Stomach (tissue), 8 donors: ENCODE measurements at regions not wholly inside any gene's neighbourhood (a gene's known extent, or its start where the extent isn't known, plus 50 kb on each side); places are given as distances from the start of the nearest gene placed in this dataset.

Experiments used
- DNase-seq, 2 donors: peaks; one replicate each; pipeline versions ENCODE4 v3.0.0 to v3.0.0-alpha.2; 2013 to 2019
- H3K27ac ChIP-seq, 5 donors: fragments of 200-600 bp in 4 of 5; sonication (generic) in 4 of 5; one replicate each; pipeline ENCODE4 v1.5.1; 2013 to 2019; ENCODE audit warnings: mild to moderate bottlenecking in 1 of 5, moderate library complexity in 1 of 5
- H3K27me3 ChIP-seq, 3 donors: fragments of 200-600 bp; sonication (generic); one replicate each; pipeline ENCODE4 v1.5.1; 2017 to 2019; ENCODE audit warnings: mixed run types in 1 of 3
- H3K36me3 ChIP-seq, 4 donors: fragments of 200-600 bp; sonication (generic); 1 replicate in 3 of 4; 2 replicates in 1 of 4; pipeline ENCODE4 v1.5.1; 2016 to 2019
- H3K4me1 ChIP-seq, 4 donors: fragments of 200-600 bp; sonication (generic); one replicate each; pipeline ENCODE4 v1.5.1; 2016 to 2019
- H3K4me3 ChIP-seq, 4 donors: fragments of 200-600 bp; sonication (generic) in 3 of 4; one replicate each; pipeline ENCODE4 v1.5.1; 2016 to 2019; ENCODE audit warnings: mild to moderate bottlenecking in 1 of 4
- H3K9me3 ChIP-seq, 4 donors: fragments of 200-600 bp; sonication (generic); one replicate each; pipeline ENCODE4 v1.5.1; 2016 to 2019
- EP300 ChIP-seq: sonication (generic); formaldehyde crosslinking; IDR thresholded peaks from one replicate; pipeline ENCODE4 v1.6.1; 2017; ENCODE audit warnings: antibody characterized with exemption
- POLR2A ChIP-seq, 4 donors: fragments of 450-650 bp; IDR thresholded peaks; one replicate each; pipeline ENCODE4 v1.6.1; 2016; ENCODE audit warnings: antibody characterized with exemption in 4 of 4, control low read depth in 2 of 4, mild to moderate bottlenecking in 1 of 4, moderate library complexity in 1 of 4
- POLR2AphosphoS5 ChIP-seq, 3 donors: sonication (generic); formaldehyde crosslinking; IDR thresholded peaks; one replicate each; pipeline ENCODE4 v1.6.1; 2016; ENCODE audit warnings: antibody characterized with exemption in 3 of 3
- WGBS, 5 donors: extraction: QIAGEN DNeasy Blood & Tissue Kit in 3 of 5; methylation state at CpG; one replicate each; pipeline versions ENCODE4 v1.1.5 to v1.1.7; 2013 to 2018; 5-methylcytosine and 5-hydroxymethylcytosine counted together
- intact Hi-C: fragments of 100-400 bp; cut with DNase I; formaldehyde crosslinking; loops from one replicate; pipeline ENCODE4 v1.15.1; 2023; ENCODE audit warnings: low total_unique reads
- TF ChIP-seq, protein P1 (sequence below), 7 experiments: fragments of 450-650 bp in 4 of 7; fragments of 200-600 bp in 3 of 7; sonication (generic) in 3 of 7; IDR thresholded peaks; one replicate each; pipeline ENCODE4 v1.5.1; 2016 to 2019; ENCODE audit warnings: antibody characterized with exemption in 7 of 7, control low read depth in 2 of 7, mild to moderate bottlenecking in 1 of 7
- donor health status: healthy with polysubstance abuse.
- donor health status: Bipolar disorder and iron deficiency.
- donor health status: healthy.

DNA sequence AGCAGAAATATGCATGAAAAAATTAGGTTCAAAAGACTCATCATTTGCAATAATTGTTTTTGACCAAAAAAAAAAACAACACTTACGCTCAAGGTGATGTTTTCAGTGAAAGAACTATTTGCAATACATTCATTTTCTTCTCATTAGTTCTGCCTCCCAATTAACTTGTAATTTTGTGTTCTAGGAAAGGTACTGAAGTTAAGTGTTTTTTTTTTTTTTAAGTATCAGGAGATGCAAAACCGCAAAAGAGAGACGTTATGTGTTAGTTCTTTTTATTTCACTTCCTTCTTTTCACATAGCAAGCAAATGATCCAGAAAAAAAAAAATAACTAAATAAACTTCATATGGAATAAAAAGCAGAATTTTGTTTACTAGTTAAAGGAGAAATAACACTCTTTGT lies 735.2 kb upstream of the GCFC2 start:
- no peak overlapping the region for H3K27ac ChIP-seq
- 77 to 93% (median 86%) methylated on average over 3 of the region's 3 CpGs for WGBS, 5 donors
- H3K27me3 ChIP-seq, result no peaks in the 10 kb centered on the region
- H3K9me3 ChIP-seq, result peaks cover 0 to 7% (median 0%) of the 10 kb centered on the region in 4 donors
- intact Hi-C loops, result no loop called here
- no peak for DNase-seq
- H3K4me3 ChIP-seq, result no peak overlapping the region
- H3K4me1 ChIP-seq, result no peaks in the 10 kb centered on the region
- H3K36me3 ChIP-seq, result no peaks in the 10 kb centered on the region
- no peak for TF ChIP-seq EP300
- TF ChIP-seq POLR2AphosphoS5 (IDR thresholded peaks at IDR 0.05), result no peak
- no peak for TF ChIP-seq POLR2A (IDR thresholded peaks at IDR 0.05)

DNA sequence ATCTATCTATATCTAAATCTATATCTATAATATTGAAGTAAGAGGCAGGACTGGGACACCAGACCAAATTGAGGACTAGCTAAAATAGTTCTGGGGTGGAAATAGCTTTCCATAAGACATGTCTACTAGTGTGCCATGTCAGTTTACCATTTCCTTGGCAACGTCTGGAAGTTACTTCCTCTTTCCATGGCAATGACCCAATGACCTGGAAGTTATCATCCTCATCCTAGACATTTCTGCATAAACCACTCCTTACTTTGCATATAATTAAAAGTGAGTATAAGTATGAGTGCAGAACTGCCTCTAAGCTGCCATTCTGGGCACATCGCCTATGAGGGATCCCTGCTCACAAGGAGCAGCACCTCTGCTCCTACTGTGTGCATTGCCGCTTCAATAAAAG lies 734.0 kb upstream of the GCFC2 start:
- DNase-seq, result no peak
- 76 to 92% (median 89%) methylated on average over 3 of the region's 3 CpGs for WGBS, 5 donors
- intact Hi-C loops, result no loop called here
- H3K4me1 ChIP-seq, result no peaks in the 10 kb centered on the region
- H3K4me3 ChIP-seq, result no peak overlapping the region
- no peak for TF ChIP-seq POLR2A (IDR thresholded peaks at IDR 0.05)
- no peak for TF ChIP-seq POLR2AphosphoS5 (IDR thresholded peaks at IDR 0.05)
- TF ChIP-seq EP300, result no peak
- TF ChIP-seq, protein P1, sequence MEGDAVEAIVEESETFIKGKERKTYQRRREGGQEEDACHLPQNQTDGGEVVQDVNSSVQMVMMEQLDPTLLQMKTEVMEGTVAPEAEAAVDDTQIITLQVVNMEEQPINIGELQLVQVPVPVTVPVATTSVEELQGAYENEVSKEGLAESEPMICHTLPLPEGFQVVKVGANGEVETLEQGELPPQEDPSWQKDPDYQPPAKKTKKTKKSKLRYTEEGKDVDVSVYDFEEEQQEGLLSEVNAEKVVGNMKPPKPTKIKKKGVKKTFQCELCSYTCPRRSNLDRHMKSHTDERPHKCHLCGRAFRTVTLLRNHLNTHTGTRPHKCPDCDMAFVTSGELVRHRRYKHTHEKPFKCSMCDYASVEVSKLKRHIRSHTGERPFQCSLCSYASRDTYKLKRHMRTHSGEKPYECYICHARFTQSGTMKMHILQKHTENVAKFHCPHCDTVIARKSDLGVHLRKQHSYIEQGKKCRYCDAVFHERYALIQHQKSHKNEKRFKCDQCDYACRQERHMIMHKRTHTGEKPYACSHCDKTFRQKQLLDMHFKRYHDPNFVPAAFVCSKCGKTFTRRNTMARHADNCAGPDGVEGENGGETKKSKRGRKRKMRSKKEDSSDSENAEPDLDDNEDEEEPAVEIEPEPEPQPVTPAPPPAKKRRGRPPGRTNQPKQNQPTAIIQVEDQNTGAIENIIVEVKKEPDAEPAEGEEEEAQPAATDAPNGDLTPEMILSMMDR (IDR thresholded peaks at IDR 0.05), result no peak
- no peak overlapping the region for H3K27ac ChIP-seq
- H3K36me3 ChIP-seq, result no peaks in the 10 kb centered on the region
- H3K27me3 ChIP-seq, result no peaks in the 10 kb centered on the region
- H3K9me3 ChIP-seq, result peaks cover 0 to 7% (median 0%) of the 10 kb centered on the region in 4 donors

DNA sequence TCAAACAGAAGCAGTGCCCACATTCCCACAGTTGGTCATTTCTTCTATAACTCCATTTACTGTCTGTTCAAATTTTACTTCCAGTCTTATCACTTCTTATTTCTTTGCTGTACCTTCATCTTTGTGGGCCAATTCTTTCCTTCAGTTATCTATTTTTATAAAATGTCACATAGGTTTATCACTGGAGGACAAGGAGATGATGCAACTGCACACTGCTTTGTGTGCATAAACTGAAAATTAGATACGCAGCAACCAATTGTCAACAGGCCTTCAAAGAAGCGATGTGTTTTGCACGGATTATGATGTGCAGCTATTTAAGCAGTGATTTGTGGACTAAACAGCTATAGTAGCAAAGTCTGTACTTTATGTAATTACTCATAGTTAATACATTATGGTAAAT lies 726.8 kb upstream of the GCFC2 start:
- no peak for DNase-seq
- Histone ChIP-seq H3K9me3 (no peaks in the 10 kb centered on the region), H3K27me3 (no peaks in the 10 kb centered on the region), H3K4me3 (no peak overlapping the region), H3K27ac (no peak overlapping the region), H3K36me3 (no peaks in the 10 kb centered on the region), H3K4me1 (no peaks in the 10 kb centered on the region)
- TF ChIP-seq, protein P1 (IDR thresholded peaks at IDR 0.05), result no peak
- TF ChIP-seq POLR2AphosphoS5 (IDR thresholded peaks at IDR 0.05) (no peak), POLR2A (IDR thresholded peaks at IDR 0.05) (no peak), EP300 (no peak)
- intact Hi-C loops, result no loop called here
- 88 to 96% (median 91%) methylated on average over 3 of the region's 3 CpGs for WGBS, 5 donors

DNA sequence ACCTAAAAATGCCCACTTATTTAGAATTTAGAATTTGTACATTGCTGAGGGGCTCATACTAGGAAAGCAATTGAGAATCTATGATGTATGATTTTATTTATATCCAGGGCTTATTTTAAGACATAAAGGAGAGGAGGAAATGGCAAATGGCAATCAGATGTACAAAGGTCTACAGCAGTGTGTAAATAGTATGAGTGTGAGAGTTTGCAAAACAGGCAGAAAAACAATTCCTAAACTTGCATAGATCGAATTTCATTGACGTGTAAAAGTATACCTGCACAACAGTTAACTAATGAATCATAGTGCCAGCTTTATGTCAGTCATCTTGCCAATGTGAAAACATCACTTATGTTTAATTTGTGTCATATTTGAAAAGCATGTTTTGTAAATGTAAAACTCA lies 718.7 kb upstream of the GCFC2 start:
- 21 to 33% (median 29%) methylated on average over 2 of the region's 2 CpGs for WGBS, 5 donors
- H3K9me3 ChIP-seq, result no peaks in the 10 kb centered on the region

DNA sequence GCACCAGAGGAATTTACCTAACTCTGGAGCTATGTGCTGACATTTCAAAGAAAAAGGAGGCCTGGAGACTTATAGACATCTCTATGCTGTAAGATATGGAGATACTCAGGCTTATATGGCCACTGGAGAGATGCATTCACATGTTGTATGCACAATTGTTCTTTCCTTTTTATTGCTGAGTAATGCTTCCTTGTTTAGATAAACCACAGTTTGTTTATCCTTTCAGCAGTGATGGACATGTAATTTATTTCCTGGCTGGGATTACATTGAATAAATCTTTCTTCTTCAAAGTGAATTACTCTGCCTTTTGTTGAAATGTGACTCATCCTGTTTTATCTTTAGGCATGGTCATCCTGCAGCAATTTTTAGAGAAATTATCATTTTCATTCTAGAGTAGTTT lies 716.7 kb upstream of the GCFC2 start:
- no peaks in the 10 kb centered on the region for H3K36me3 ChIP-seq
- intact Hi-C loops, result no loop called here
- H3K4me1 ChIP-seq, result no peaks in the 10 kb centered on the region
- H3K9me3 ChIP-seq, result no peaks in the 10 kb centered on the region
- H3K4me3 ChIP-seq, result no peak overlapping the region
- no peaks in the 10 kb centered on the region for H3K27me3 ChIP-seq
- no peak for DNase-seq
- H3K27ac ChIP-seq, result no peak overlapping the region
- TF ChIP-seq POLR2A (IDR thresholded peaks at IDR 0.05) (no peak), EP300 (no peak), POLR2AphosphoS5 (IDR thresholded peaks at IDR 0.05) (no peak)
- TF ChIP-seq, protein P1 (IDR thresholded peaks at IDR 0.05), result no peak

More for the DNA sequence above, 718.7 kb upstream of the GCFC2 start:
- H3K36me3 ChIP-seq, result no peaks in the 10 kb centered on the region
- no peak for DNase-seq
- H3K4me1 ChIP-seq, result no peaks in the 10 kb centered on the region
- no peaks in the 10 kb centered on the region for H3K27me3 ChIP-seq
- no peak overlapping the region for H3K4me3 ChIP-seq
- no peak overlapping the region for H3K27ac ChIP-seq
- intact Hi-C loops, result no loop called here
- TF ChIP-seq POLR2AphosphoS5 (IDR thresholded peaks at IDR 0.05) (no peak), POLR2A (IDR thresholded peaks at IDR 0.05) (no peak), EP300 (no peak)
- TF ChIP-seq, protein P1 (IDR thresholded peaks at IDR 0.05), result no peak
